ENCODE measurements at regions not wholly inside any gene's neighbourhood (a gene's known extent, or its start where the extent isn't known, plus 50 kb on each side); places are given as distances from the start of the nearest gene placed in this dataset.
"Not testable (repeated sequence)": the region's sequence is repeated elsewhere in the genome, so short reads cannot be mapped to it uniquely, and the experiment has no call there.

DNA sequence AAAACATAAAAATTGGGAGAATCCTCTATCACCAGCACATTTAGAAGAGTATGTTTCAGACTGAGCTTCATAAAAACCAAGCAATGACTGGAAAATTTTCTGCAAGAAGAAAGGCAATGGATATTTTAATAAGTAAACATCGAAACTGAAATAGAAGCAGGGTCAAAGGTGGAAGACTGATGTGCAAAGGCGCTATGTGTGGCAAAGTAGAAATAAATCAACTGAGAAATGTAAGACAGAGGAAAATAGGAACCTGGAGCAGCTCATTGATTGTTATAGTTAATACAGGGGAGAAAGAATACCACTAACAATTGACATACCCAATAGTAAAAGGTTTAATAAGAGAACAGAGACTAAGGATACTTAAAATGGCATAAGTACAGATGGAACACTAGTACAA is 818.4 kb downstream of the SOCS6 start:
- ATAC-seq, result no peak
- intact Hi-C loops (cut with DNase I, micrococcal nuclease), result no loop called here
- DNase-seq, result no peak

DNA sequence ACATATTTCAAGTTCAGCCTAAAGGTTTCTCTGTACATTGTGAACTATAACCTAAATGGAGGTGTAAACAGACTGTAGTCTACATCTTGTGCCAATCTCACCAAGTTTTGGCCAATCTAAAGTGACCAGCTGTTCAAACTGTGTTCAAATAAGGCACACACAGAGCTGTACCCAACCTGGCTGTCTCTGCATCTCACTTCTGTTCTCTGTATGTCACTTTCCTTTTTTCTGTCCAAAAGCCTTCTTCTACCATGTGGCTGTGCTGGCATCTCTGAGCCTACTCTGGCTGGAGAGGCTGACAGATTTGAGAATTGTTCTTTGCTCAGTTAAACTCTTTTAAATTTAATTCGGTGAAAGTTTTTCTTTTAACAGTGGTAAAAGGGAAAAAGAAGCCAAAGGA is 817.9 kb downstream of the SOCS6 start:
- intact Hi-C loops (cut with DNase I, micrococcal nuclease), result no loop called here
- no peak for ATAC-seq

DNA sequence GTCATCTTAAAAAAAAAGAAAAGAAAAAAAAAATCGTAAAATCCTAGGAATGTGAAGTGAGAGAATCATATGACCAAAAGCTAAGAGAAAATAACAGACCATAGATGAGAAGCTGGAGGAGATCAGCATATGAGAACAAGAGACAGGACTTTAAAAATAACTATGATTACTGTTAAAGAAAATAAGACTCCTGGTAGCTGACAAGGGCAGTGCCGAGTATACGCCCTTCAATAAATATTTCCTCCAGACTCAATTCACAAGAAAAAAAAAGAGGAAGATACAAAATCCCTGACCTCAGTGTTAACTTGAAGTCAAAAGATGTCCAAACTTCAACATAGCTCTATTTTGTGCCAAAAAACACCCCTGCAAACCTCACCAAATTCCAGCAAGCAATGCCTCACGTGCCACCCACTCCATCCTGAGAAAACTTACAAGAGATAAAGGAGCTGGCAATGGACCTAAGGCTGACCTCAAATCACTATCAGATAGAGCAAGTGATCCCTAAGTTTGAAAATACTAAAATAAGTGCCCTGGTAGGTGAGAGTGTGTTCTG is 817.2 kb downstream of the SOCS6 start:
- DNase-seq, result no peak
- intact Hi-C loops (cut with DNase I, micrococcal nuclease), result no loop called here
- no peak for ATAC-seq

More for the DNA sequence above, 817.9 kb downstream of the SOCS6 start:
- DNase-seq, result no peak

DNA sequence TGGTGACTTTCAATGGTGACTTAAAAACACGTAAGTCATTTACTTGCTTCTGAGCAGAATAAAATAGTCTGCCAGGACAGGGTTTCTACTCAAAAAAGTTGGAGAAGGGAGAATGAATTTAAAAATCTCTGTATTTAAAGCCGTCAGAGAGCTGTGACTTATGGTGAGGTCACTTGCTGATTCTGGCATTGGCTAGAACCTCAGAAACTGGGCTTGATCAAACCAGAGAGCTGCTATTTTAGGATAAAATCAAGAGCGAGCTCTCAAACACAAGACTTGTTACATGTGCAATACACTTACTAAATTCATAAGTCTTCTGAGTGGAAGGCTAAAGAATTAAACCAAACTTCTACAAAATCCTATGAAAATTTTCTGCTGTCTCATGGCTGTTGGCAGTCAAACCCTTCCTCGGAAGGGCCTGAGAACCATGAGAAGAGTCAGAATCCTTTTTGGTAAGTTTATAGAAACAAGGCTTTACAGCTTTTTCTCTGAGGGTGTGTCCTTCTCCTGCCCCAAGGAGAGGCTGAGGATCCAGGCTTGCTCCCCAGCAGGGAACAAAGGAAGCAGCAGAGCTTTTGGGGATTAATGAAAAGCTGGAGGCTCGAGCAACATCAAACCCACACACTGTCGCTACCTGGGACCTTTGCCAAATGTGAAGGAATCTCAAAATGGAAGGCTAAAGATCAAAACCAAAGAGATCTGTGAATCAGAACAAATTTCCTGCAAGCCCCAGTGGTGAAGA is 816.4 kb downstream of the SOCS6 start:
- intact Hi-C loops (cut with DNase I, micrococcal nuclease), result no loop called here
- DNase-seq, result no peak
- ATAC-seq, result no peak

DNA sequence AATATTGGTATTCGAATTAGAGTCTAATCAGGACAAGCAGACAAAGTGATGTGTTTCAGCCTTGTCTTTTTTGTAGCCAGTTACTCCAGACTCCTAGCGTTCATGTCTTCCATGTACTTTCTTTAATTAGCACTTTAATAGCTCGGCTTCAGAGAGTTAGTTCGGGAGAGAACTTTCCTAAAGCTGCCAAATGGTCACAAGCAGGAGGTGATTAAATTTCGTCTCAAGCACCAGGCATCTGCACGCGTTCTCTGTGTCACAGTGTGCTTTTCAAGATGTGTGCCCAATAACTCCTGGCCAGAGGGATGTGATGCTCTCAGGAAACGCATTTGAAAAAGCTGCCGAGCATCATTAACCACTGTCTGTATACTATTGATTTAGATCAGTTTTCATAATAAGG is 790.8 kb downstream of the SOCS6 start:
- intact Hi-C loops (cut with DNase I, micrococcal nuclease), result no loop called here
- ATAC-seq (no peak), DNase-seq (no peak)

DNA sequence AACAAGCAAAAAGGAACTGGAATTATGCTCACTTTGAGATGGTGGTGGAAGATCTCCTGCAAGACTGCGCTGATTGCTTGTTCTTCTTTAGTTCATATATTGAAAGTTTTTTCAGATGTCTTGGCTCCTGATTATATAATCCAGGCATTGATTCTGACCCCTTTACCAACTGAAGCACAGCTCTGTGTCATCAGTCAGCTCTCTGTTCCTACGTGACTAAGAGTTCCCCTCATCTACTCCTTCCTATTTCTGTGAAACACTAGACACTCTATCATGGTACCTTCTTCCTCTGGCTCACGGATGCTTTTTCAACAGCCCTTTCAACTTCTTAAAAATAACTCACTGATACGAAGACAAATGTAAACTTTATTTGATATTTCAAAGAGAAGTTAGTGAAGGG is 788.6 kb downstream of the SOCS6 start:
- DNase-seq (no peak), ATAC-seq (no peak)
- intact Hi-C loops (cut with DNase I, micrococcal nuclease), result no loop called here

DNA sequence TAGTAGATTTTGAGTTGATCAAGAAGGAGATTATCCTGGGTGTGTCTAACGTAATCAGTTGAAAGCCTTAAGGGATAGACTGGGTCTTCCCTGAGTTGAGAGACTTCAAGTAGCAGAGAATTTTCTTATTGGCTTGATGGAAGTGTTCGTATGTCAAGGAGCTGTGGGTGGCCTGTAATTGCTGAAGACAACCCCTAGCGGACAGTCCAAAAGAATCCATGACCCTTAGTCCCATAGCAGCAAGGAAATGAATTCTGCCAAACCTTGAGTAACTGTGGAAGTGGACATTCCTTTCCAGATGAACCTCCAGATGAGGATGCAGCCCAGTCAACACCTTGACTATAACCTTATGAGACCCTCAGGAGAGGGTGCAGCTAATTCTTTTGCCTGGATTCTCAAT is 786.3 kb downstream of the SOCS6 start:
- DNase-seq (no peak), ATAC-seq (no peak)

DNA sequence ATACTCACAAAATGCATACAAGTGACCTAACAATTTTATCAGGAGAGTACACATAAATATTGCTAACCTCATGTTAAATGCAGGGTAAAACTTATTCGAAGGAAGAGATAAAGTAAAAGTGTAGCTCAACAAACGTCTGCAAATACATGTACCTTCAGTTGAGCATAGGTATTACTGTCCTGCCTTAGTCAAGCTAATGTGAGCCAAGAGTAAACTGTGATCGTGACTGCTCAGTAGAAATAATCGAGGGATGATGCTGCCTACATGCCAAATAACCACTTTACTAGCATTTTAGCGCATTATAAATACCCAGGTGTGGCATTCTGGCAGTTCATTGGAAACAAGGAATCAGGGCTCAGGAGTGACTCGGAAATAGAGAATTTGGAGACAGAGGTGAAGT is 779.5 kb downstream of the SOCS6 start:
- ATAC-seq, result no peak
- intact Hi-C loops (cut with DNase I, micrococcal nuclease), result no loop called here
- DNase-seq, result no peak

More for the DNA sequence above, 786.3 kb downstream of the SOCS6 start:
- intact Hi-C loops (cut with DNase I, micrococcal nuclease), result no loop called here

DNA sequence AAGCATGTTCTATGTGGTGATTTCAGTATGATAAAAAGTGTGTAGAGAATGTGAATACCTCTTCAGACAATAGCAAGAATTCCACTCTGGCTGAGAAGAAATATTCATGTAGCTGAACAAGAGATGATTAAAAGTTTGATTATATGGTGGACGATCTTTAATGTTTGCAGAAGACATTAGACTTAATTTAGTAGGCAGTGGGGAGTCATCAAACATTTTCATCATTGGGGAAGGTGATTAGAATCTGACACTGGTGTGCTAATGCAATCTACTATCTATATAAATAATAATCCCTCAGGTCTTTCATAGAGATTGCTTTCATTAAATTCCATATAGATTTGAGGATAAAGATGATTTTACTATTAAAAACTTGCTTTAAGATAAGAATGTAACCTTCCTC is 761.0 kb downstream of the SOCS6 start:
- ATAC-seq, result no peak
- intact Hi-C loops (cut with DNase I, micrococcal nuclease), result no loop called here
- no peak for DNase-seq

DNA sequence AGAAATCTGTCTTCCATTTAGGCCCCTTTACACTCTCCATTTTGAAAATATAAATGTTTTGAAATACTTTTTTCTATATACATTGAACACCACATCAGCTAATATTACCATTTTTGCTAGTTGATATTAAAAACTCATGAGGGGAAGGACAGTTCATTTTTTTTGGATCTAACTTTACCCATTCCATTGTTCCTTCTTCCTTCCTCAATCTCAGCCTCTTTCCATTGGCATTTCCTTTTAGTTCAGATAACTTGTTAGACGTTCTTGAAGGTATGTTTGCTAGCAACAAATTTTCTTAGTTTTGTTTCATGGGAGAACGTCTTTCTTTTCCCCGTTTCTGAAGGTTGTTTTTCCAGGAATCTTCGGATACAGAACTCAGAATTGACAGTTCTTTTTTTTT is 759.0 kb downstream of the SOCS6 start:
- DNase-seq (no peak), ATAC-seq (no peak)
- intact Hi-C loops (cut with DNase I, micrococcal nuclease), result no loop called here

DNA sequence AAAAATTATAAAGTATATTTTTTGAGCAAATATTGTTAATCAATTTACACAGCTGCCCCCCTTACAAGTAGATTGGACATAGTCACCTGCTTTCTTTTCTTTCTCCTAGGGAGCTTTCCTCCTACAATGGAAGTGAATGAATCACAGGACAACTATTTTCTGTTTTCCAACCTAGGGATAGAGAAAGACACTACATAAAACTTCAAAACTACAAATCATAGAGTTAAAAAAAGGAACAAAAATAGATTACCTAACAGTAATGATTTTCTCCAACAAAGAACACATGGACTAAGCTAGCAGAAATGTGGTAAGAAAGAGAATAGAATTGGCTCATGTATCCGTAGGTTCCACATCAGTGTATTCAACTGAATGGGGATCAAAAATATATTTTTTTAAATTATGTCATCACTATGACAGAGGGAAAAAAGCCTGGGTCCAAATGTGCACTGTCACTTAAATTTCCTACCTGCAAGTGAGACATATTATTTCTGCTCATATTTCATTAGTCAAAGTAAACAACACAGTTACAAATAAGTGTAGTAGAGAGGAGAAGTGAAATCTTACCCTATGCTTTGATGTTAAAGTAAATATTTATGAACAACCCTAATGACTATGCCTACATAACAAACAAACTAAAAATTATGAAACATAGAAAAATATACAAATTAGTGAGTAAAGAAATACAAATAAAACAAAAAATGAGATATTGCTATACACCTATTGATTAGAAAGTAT is 756.7 kb downstream of the SOCS6 start:
- no peak for DNase-seq
- intact Hi-C loops (cut with DNase I, micrococcal nuclease), result no loop called here
- ATAC-seq, result no peak

DNA sequence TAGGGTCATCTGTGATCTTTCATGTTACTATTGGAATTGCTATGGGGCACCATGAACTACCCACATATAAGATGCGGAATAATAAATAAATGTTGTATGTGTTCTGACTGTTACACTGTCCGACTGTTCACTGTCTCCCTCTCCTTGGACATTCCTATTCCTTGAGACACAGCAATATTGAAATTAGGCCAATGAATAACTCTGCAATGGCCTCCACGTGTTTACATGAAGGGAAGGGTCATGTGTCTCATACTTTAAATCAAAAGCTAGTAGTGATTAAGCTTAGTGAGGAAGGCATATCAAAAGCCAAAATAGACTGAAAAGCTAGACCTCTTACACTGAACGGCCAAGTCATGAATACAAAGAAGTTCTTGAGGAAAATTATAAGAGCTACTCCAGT is 751.3 kb downstream of the SOCS6 start:
- ATAC-seq, result no peak
- DNase-seq, result no peak
- intact Hi-C loops (cut with DNase I, micrococcal nuclease), result no loop called here

DNA sequence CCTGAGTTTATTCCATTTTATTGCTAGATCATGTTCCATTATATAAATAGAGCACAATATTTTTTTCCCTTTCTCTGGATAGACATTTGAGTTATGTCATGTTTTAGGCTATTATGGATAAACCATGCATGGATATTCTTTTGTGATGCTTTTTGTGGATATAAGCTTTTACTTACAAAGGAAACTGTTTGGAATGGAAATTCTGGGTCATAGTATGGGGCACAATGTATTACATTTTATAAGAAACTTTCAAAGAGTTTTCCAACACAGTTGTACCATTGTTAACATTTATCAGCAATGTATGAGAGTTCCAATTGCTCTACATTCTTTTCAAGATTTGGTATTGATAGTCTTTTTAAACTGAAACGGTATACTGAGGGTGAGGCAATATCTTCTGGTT is 749.4 kb downstream of the SOCS6 start:
- intact Hi-C loops (cut with DNase I, micrococcal nuclease), result no loop called here
- ATAC-seq, result no peak
- DNase-seq, result no peak

DNA sequence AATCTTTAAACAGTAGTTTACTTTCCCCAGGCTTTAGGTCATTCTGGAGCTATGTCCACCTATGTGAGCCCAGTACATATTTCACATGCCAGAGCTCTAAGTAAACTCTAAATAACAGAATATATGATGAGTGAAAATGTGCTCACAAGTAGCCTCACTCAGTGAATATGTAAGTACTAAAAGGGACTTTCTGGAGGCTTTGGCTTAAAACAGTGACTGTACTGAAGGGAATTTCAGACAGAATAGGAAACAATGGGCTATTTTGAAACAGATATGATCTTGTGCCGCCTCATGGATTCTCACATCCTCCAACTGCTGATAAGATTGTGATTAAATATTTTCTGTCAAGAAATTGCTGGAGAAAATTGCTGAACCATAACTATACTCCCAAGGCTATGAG is 747.9 kb downstream of the SOCS6 start:
- intact Hi-C loops (cut with DNase I, micrococcal nuclease), result no loop called here
- no peak for ATAC-seq
- DNase-seq, result no peak

DNA sequence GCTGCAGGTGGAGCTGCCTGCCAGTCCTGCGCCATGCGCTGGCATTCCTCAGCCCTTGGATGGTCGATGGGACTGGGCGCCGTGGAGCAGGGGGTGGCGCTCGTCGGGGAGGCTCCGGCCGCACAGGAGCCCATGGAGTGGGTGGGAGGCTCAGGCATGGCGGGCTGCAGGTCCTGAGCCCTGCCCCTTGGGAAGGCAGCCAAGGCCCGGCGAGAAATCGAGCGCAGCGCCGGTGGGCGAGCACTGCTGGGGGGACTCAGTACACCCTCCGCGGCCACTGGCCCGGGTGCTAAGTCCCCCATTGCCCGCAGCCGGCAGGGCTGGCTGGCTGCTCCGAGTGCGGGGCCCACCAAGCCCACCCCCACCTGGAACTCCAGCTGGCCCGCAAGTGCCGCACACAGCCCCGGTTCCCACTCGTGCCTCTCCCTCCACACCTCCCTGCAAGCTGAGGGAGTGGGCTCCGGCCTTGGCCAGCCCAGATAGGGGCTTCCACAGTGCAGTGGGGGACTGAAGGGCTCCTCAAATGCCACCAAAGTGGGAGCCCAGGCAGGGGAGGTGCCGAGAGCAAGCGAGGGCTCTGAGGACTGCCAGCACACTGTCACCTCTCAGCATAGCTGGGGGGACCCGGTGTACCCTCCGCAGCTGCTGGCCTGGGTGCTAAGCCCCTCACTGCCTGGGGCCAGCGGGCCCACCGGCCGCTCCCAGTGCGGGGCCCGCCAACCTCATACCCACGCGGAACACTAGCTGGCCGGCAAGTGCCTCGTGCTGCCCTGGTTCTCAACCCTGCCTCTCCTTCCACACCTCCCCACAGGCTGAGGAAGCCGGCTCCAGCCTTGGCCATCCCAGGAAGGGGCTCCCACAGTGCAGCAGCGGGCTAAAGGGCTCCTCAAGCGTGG is 742.7 kb downstream of the SOCS6 start:
- DNase-seq; intact Hi-C loops (cut with DNase I, micrococcal nuclease); ATAC-seq: not testable (repeated sequence)

DNA sequence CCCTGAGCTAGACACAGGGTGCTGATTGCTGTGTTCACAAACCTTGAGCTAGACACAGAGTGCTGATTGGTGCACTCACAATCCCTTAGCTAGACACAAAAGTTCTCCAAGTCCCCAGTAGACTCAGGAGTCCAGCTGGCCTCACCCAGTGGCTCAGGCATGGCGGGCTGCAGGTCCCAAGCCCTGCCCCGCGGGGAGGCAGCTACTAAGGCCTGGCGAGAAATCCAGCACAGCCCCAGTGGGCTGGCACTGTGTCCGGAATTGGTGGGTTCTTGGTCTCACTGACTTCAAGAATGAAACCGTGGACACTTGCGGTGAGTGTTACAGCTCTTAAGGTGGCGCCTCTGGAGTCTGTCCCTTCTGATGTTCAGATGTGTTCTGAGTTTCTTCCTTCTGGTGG is 741.2 kb downstream of the SOCS6 start:
- DNase-seq; intact Hi-C loops (cut with DNase I, micrococcal nuclease); ATAC-seq: not testable (repeated sequence)

DNA sequence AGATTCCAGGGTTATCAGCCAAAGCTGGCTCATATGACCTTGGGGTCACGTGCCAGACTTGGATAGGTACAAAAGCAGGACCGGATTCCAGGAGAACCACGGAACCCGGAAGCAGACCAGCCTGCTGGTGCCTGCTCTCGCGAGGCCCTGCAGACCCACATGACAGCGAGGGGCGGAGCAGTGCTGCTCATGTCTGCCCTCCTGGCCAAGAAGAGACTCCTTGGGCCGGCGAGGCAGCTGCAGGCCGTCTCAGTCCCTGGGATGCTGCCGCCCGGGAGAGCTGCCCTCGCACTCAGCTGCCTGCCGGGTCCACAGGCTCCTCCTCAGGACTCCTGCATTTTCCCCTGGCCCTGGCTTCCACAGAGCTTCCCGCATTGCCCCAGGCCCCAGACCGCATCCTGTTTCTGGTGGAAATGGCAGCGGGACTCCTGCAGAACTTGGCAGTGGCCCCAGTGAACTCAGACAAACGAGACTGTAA is 739.5 kb downstream of the SOCS6 start:
- intact Hi-C loops (cut with DNase I, micrococcal nuclease), result no loop called here
- ATAC-seq (no peak), DNase-seq (no peak)

DNA sequence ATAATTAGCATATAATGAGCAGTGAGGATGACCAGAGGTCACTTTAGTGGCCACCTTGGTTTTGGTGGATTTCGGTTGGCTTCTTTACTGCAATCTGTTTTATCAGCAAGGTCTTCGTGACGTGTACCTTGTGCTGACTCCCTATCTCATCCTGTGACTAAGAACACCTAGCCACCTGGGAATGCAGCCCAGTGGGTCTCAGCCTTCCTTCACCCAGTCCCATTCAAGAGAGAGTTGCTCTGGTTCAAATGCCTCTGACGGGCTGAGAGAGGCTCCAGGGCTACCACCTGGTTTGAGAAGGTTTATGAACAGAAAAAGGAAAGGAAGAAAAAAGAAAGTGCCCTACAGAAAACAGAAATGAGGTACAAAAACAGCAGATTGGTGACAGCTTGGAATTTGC is 738.7 kb downstream of the SOCS6 start:
- intact Hi-C loops (cut with DNase I, micrococcal nuclease), result no loop called here
- ATAC-seq, result no peak
- no peak for DNase-seq

DNA sequence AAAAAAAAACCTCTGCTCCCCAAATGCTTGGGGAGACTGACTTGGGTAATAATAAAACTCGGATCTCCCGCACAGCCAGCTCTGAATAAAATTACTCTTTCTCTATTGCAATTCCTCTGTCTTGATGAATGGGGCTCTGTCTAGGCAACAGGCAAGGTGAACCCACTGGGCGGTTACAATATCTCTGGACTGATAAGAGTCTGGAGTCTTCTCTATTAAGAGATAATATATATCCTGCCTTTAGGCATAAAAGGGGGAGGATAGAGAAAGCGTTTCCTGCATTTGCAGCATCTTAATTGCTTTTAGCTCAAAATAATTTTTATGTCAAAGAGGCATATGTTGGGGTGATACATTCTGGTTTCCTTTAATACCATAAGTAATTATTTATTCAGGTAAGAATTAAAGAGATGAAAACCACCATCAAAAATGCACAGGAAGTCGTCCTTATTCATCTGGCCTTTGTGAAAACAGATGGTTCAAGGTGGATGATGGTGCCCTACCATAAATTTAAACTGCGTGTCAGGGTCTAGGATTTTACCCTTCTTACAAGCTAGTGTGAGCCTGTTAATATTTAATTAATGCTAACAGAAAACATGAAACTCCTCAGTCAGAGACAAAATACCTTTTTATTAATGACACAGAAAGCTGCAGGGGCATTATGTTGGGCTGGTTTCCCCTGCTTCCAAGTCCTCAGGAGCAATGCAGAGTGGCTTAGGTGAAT is 736.8 kb downstream of the SOCS6 start:
- intact Hi-C loops (cut with DNase I, micrococcal nuclease), result no loop called here
- no peak for DNase-seq
- no peak for ATAC-seq
